Left lung (tissue), 4 donors: ENCODE measurements at regions not wholly inside any gene's neighbourhood (a gene's known extent, or its start where the extent isn't known, plus 50 kb on each side); places are given as distances from the start of the nearest gene placed in this dataset.

Experiments
- ATAC-seq: fragments of 200-7000 bp; cut with Tn5 transposase; one replicate; pipeline ENCODE4 v1.9.1; 2020; ENCODE audit warnings: moderate library complexity
- DNase-seq, 4 donors: peaks; one replicate each; pipeline ENCODE4 v3.0.0-alpha.2; 2013 to 2020
- H3K27ac ChIP-seq, 2 donors: fragments of 200-600 bp; sonication (generic) in 1 of 2; one replicate each; pipeline versions ENCODE4 v1.5.0 to v1.8.0; 2020 to 2021
- H3K27me3 ChIP-seq, 2 donors: fragments of 200-600 bp; sonication (generic) in 1 of 2; one replicate each; pipeline versions ENCODE4 v1.5.0 to v1.8.0; 2020 to 2021
- H3K36me3 ChIP-seq, 2 donors: fragments of 200-600 bp; sonication (generic) in 1 of 2; one replicate each; pipeline versions ENCODE4 v1.5.0 to v1.8.0; 2020 to 2021
- H3K4me1 ChIP-seq, 2 donors: fragments of 200-600 bp; one replicate each; pipeline ENCODE4 v1.8.0; 2021
- H3K4me3 ChIP-seq, 2 donors: fragments of 200-600 bp; sonication (generic) in 1 of 2; one replicate each; pipeline versions ENCODE4 v1.5.0 to v1.8.0; 2020 to 2021; ENCODE audit warnings: mild to moderate bottlenecking in 1 of 2
- H3K9me3 ChIP-seq, 2 donors: fragments of 200-600 bp; sonication (generic) in 1 of 2; one replicate each; pipeline versions ENCODE4 v1.5.0 to v1.8.0; 2020 to 2021
- intact Hi-C, 2 donors: fragments of 100-400 bp; cut with DNase I; formaldehyde crosslinking; loops; one replicate each; pipeline versions ENCODE4 v1.11.2 to v1.14.2; 2022
- TF ChIP-seq, protein P1 (sequence below), 2 donors: fragments of 200-600 bp; sonication (generic) in 1 of 2; IDR thresholded peaks; one replicate each; pipeline versions ENCODE4 v1.5.0 to v1.8.0; 2021; ENCODE audit warnings: antibody characterized with exemption in 2 of 2
- donor health status: DM: no; HTN: yes; CAD: no.
- donor health status: DM: no; HTN: no; CAD: no.

GRCh38 chr12:128205145-128205544 lies 61.8 kb upstream of the TMEM132C start:
- ATAC-seq, result no peak
- intact Hi-C loops, result no loop called here
- Histone ChIP-seq H3K4me1 (no peaks in the 10 kb centered on the region), H3K4me3 (no peak overlapping the region), H3K27ac (no peak overlapping the region), H3K9me3 (peaks cover 0 to 31% of the 10 kb centered on the region in 2 donors), H3K27me3 (no peaks in the 10 kb centered on the region), H3K36me3 (no peaks in the 10 kb centered on the region)
- TF ChIP-seq, protein P1, sequence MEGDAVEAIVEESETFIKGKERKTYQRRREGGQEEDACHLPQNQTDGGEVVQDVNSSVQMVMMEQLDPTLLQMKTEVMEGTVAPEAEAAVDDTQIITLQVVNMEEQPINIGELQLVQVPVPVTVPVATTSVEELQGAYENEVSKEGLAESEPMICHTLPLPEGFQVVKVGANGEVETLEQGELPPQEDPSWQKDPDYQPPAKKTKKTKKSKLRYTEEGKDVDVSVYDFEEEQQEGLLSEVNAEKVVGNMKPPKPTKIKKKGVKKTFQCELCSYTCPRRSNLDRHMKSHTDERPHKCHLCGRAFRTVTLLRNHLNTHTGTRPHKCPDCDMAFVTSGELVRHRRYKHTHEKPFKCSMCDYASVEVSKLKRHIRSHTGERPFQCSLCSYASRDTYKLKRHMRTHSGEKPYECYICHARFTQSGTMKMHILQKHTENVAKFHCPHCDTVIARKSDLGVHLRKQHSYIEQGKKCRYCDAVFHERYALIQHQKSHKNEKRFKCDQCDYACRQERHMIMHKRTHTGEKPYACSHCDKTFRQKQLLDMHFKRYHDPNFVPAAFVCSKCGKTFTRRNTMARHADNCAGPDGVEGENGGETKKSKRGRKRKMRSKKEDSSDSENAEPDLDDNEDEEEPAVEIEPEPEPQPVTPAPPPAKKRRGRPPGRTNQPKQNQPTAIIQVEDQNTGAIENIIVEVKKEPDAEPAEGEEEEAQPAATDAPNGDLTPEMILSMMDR (IDR thresholded peaks at IDR 0.05), result no peak
- DNase-seq, result no peak

- intact Hi-C loops, result no loop called here
- ATAC-seq (no peak), DNase-seq (no peak)
- no peak overlapping the region for H3K27ac ChIP-seq
- TF ChIP-seq, protein P1 (IDR thresholded peaks at IDR 0.05), result no peak
- no peaks in the 10 kb centered on the region for H3K36me3 ChIP-seq
- peaks cover 0 to 32% of the 10 kb centered on the region in 2 donors for H3K9me3 ChIP-seq
- H3K4me3 ChIP-seq, result no peak overlapping the region
- no peaks in the 10 kb centered on the region for H3K27me3 ChIP-seq
- H3K4me1 ChIP-seq, result no peaks in the 10 kb centered on the region
These were observed 61.2 kb upstream of the TMEM132C start for GRCh38 chr12:128205758-128206157.
